HEK293 (cell line): ENCODE measurements at regions not wholly inside any gene's neighbourhood (a gene's known extent, or its start where the extent isn't known, plus 50 kb on each side); places are given as distances from the start of the nearest gene placed in this dataset.
A peak's percentile ranks its signal among the peaks of the same experiment; 100 is the strongest.

ENCODE experiments used
- CTCF ChIA-PET: fragments of 350-600 bp; formaldehyde crosslinking; extraction: SDS; loops from one replicate; lab custom pipeline; 2021; ENCODE audit warnings: antibody characterized with exemption; lab: Yijun Ruan, JAX
- POLR2A ChIA-PET: fragments of 300-600 bp; formaldehyde crosslinking; extraction: SDS; loops from one replicate; lab custom pipeline; 2020; ENCODE audit warnings: antibody characterized with exemption, inconsistent platforms; lab: Yijun Ruan, JAX
- H3K27ac ChIP-seq: fragments of 200-500 bp; sonication (Bioruptor generic); 2 replicates; pipeline ENCODE4 v1.5.1; 2014; ENCODE audit warnings: low read depth, low read length, control low read depth, inconsistent platforms; ENCODE audit errors: extremely low read depth
- H3K36me3 ChIP-seq, 2 experiments: fragments of 200-500 bp in 1 of 2; sonication (Bioruptor generic) in 1 of 2; 1 replicate in 1 of 2; 2 replicates in 1 of 2; pipeline ENCODE4 v1.5.1; 2014 to 2017; ENCODE audit warnings: inconsistent platforms in 2 of 2, low read length in 2 of 2; ENCODE audit not compliant: control insufficient read depth in 2 of 2, insufficient read depth in 1 of 2
- H3K4me1 ChIP-seq: fragments of 200-500 bp; sonication (Bioruptor generic); 2 replicates; pipeline ENCODE4 v1.5.1; 2014; ENCODE audit warnings: mild to moderate bottlenecking, low read length, inconsistent platforms; ENCODE audit not compliant: control insufficient read depth, insufficient read depth
- H3K4me3 ChIP-seq: 2 replicates; pipeline ENCODE4 v1.5.1; 2011; ENCODE audit warnings: low read depth, mild to moderate bottlenecking, control low read depth, low read length, moderate library complexity
- H3K9me3 ChIP-seq: fragments of 200-500 bp; sonication (Bioruptor generic); 2 replicates; pipeline ENCODE4 v1.5.1; 2014; ENCODE audit warnings: low read depth, low read length, inconsistent platforms; ENCODE audit not compliant: control insufficient read depth, insufficient read depth
- CTCF ChIP-seq: fragments of 450-650 bp; formaldehyde crosslinking; IDR thresholded peaks from 2 replicates; pipeline ENCODE4 v1.5.1; 2016; ENCODE audit warnings: missing biosample characterization, missing genetic modification characterization
- GFI1B ChIP-seq: fragments of 450-650 bp; formaldehyde crosslinking; IDR thresholded peaks from 2 replicates; pipeline ENCODE4 v1.5.1; 2016; ENCODE audit warnings: missing biosample characterization, missing genetic modification characterization
- KLF10 ChIP-seq: fragments of 450-650 bp; IDR thresholded peaks from 2 replicates; pipeline ENCODE4 v1.5.1; 2018; ENCODE audit warnings: missing biosample characterization, mild to moderate bottlenecking, missing genetic modification characterization
- OSR2 ChIP-seq: fragments of 450-650 bp; formaldehyde crosslinking; IDR thresholded peaks from 2 replicates; pipeline ENCODE4 v1.5.1; 2016; ENCODE audit warnings: missing biosample characterization, missing genetic modification characterization
- SETDB1 ChIP-seq: IDR thresholded peaks from one replicate; pipeline ENCODE4 v1.6.1; 2017; ENCODE audit warnings: mild to moderate bottlenecking, low read length, moderate library complexity, mixed read lengths; ENCODE audit not compliant: insufficient read length
- TRIM28 ChIP-seq: IDR thresholded peaks from 2 replicates; pipeline ENCODE4 v1.6.1; 2011; ENCODE audit warnings: low read length, control low read depth, borderline replicate concordance
- ZBTB49 ChIP-seq: fragments of 450-650 bp; formaldehyde crosslinking; IDR thresholded peaks from 2 replicates; pipeline ENCODE4 v1.5.1; 2016; ENCODE audit warnings: missing biosample characterization, missing genetic modification characterization, low read depth
- ZNF214 ChIP-seq: fragments of 450-650 bp; formaldehyde crosslinking; IDR thresholded peaks from 2 replicates; pipeline ENCODE4 v1.5.1; 2017; ENCODE audit warnings: missing biosample characterization, mild to moderate bottlenecking, missing genetic modification characterization, borderline replicate concordance
- ZNF311 ChIP-seq: fragments of 450-650 bp; formaldehyde crosslinking; IDR thresholded peaks from 2 replicates; pipeline ENCODE4 v1.5.1; 2017; ENCODE audit warnings: missing biosample characterization, missing genetic modification characterization, borderline replicate concordance
- ZNF391 ChIP-seq: fragments of 450-650 bp; formaldehyde crosslinking; IDR thresholded peaks from 2 replicates; pipeline ENCODE4 v1.5.1; 2016; ENCODE audit warnings: low read depth, missing biosample characterization, missing genetic modification characterization, borderline replicate concordance
- ZNF544 ChIP-seq: fragments of 450-650 bp; formaldehyde crosslinking; IDR thresholded peaks from 2 replicates; pipeline ENCODE4 v1.5.0; 2017; ENCODE audit warnings: missing biosample characterization, missing genetic modification characterization
- ZNF596 ChIP-seq: fragments of 450-650 bp; IDR thresholded peaks from 2 replicates; pipeline ENCODE4 v1.5.0; 2018; ENCODE audit warnings: missing biosample characterization, mild to moderate bottlenecking, missing genetic modification characterization, moderate library complexity
- ZNF701 ChIP-seq: fragments of 450-650 bp; formaldehyde crosslinking; IDR thresholded peaks from 2 replicates; pipeline ENCODE4 v1.5.1; 2016; ENCODE audit warnings: missing biosample characterization, missing genetic modification characterization
- ZNF747 ChIP-seq: fragments of 450-650 bp; formaldehyde crosslinking; IDR thresholded peaks from 2 replicates; pipeline ENCODE4 v1.5.1; 2016; ENCODE audit warnings: missing biosample characterization, missing genetic modification characterization
- ZSCAN16 ChIP-seq: fragments of 450-650 bp; formaldehyde crosslinking; IDR thresholded peaks from 2 replicates; pipeline ENCODE4 v1.5.1; 2016; ENCODE audit warnings: missing biosample characterization, missing genetic modification characterization
- ZSCAN5A ChIP-seq: fragments of 450-650 bp; formaldehyde crosslinking; IDR thresholded peaks from 2 replicates; pipeline ENCODE4 v1.5.1; 2016; ENCODE audit warnings: missing biosample characterization, missing genetic modification characterization
- TF ChIP-seq, protein P1 (sequence below): fragments of 450-650 bp; formaldehyde crosslinking; IDR thresholded peaks from 2 replicates; pipeline ENCODE4 v1.5.1; 2016; ENCODE audit warnings: missing biosample characterization, missing genetic modification characterization
- TF ChIP-seq, protein P2 (sequence below): fragments of 450-650 bp; formaldehyde crosslinking; IDR thresholded peaks from 2 replicates; pipeline ENCODE4 v1.5.1; 2017; ENCODE audit warnings: missing biosample characterization, missing genetic modification characterization
- TF ChIP-seq, protein P3 (sequence below): fragments of 450-650 bp; formaldehyde crosslinking; IDR thresholded peaks from 2 replicates; pipeline ENCODE4 v1.5.1; 2016; ENCODE audit warnings: missing biosample characterization, missing genetic modification characterization
- TF ChIP-seq, protein P4 (sequence below): fragments of 450-650 bp; formaldehyde crosslinking; IDR thresholded peaks from 2 replicates; pipeline ENCODE4 v1.5.1; 2017; ENCODE audit warnings: missing biosample characterization, missing genetic modification characterization

DNA sequence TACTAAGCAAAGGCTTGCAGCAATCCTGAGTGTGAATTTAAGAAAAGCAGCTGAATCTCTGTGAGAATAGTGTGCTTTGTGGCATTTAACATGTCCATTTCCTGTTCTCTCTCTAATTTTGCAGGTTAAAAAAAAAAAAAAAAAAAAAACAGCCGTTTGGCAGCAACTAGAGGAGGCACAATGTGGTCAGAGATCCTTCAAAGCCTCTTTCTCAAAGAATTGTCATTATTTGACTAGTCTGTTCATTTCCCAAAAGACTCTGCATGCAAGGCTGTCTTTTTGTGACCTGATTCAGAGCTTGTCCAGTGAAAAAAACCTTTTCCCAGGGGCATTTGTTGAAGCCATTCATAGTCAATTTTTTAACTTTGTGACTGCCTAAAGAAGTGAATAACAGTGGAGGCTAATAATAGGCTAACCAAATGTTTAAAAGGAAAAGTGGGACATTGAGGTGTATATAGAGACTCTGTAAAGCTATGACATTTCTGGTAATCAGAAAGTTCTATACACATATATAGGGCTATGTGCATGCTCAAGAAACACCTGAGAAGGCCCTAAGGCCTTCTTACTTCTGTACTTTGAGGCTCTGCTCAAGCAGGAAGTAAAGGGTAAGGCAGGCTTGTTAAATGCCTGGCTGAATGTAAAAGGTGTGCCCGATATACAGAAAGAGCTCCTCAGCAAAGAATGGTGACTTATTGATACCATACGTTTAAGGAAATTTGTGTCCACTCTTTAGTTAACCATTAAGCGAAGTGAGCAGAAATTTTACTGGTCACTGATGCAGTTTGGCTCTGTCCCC lies 289.6 kb upstream of the RAB6C start (continued):
- TF ChIP-seq ZBTB49 (tag by site-specific recombination) (no peak), TRIM28 (no peak), ZSCAN5A (tag by site-specific recombination) (no peak), ZNF747 (tag by site-specific recombination) (no peak), ZNF214 (no peak), ZNF311 (tag by site-specific recombination) (no peak), ZSCAN16 (tag by site-specific recombination) (no peak), ZNF596 (tag by site-specific recombination) (no peak), ZNF391 (tag by site-specific recombination) (no peak), ZNF544 (no peak), CTCF (tag by site-specific recombination) (no peak)
- TF ChIP-seq, protein P1, sequence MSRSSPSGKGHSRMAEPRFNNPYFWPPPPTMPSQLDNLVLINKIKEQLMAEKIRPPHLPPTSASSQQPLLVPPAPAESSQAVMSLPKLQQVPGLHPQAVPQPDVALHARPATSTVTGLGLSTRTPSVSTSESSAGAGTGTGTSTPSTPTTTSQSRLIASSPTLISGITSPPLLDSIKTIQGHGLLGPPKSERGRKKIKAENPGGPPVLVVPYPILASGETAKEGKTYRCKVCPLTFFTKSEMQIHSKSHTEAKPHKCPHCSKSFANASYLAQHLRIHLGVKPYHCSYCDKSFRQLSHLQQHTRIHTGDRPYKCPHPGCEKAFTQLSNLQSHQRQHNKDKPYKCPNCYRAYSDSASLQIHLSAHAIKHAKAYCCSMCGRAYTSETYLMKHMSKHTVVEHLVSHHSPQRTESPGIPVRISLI (tag by site-specific recombination) = no peak
- TF ChIP-seq, protein P2, sequence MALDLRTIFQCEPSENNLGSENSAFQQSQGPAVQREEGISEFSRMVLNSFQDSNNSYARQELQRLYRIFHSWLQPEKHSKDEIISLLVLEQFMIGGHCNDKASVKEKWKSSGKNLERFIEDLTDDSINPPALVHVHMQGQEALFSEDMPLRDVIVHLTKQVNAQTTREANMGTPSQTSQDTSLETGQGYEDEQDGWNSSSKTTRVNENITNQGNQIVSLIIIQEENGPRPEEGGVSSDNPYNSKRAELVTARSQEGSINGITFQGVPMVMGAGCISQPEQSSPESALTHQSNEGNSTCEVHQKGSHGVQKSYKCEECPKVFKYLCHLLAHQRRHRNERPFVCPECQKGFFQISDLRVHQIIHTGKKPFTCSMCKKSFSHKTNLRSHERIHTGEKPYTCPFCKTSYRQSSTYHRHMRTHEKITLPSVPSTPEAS = no peak
- TF ChIP-seq, protein P3, sequence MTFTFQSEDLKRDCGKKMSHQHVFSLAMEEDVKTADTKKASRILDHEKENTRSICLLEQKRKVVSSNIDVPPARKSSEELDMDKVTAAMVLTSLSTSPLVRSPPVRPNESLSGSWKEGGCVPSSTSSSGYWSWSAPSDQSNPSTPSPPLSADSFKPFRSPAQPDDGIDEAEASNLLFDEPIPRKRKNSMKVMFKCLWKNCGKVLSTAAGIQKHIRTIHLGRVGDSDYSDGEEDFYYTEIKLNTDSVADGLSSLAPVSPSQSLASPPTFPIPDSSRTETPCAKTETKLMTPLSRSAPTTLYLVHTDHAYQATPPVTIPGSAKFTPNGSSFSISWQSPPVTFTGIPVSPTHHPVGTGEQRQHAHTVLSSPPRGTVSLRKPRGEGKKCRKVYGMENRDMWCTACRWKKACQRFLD (tag by site-specific recombination) = no peak
- TF ChIP-seq, all 188 proteins: peak for 0

- CTCF ChIA-PET = no interaction called here
- H3K4me1 ChIP-seq = no peaks in the 10 kb centered on the region
- no peaks in the 10 kb centered on the region for H3K36me3 ChIP-seq
- no peak overlapping the region for H3K27ac ChIP-seq
- H3K4me3 ChIP-seq = no peak overlapping the region
- POLR2A ChIA-PET = no interaction called here
- 0 out of 2 replicates have a peak, but pooled peaks cover 2% of the 10 kb centered on the region for H3K9me3 ChIP-seq
- TF ChIP-seq ZNF701 = no peak
- TF ChIP-seq OSR2 = no peak
- TF ChIP-seq GFI1B = no peak
- no peak for TF ChIP-seq KLF10 (tag by site-specific recombination)
- TF ChIP-seq, protein P4, sequence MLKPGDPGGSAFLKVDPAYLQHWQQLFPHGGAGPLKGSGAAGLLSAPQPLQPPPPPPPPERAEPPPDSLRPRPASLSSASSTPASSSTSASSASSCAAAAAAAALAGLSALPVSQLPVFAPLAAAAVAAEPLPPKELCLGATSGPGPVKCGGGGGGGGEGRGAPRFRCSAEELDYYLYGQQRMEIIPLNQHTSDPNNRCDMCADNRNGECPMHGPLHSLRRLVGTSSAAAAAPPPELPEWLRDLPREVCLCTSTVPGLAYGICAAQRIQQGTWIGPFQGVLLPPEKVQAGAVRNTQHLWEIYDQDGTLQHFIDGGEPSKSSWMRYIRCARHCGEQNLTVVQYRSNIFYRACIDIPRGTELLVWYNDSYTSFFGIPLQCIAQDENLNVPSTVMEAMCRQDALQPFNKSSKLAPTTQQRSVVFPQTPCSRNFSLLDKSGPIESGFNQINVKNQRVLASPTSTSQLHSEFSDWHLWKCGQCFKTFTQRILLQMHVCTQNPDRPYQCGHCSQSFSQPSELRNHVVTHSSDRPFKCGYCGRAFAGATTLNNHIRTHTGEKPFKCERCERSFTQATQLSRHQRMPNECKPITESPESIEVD (tag by site-specific recombination) = no peak
- peak; percentile 26 for TF ChIP-seq SETDB1
Observed at GRCh38 chr2:129695496-129695895, 284.0 kb upstream of the RAB6C start.
